WTC11 (cell line): ENCODE measurements at regions not wholly inside any gene's neighbourhood (a gene's known extent, or its start where the extent isn't known, plus 50 kb on each side); places are given as distances from the start of the nearest gene placed in this dataset.

Source experiments
- ATAC-seq: fragments of 200-7000 bp; cut with Tn5 transposase; 2 replicates; pipeline ENCODE4 v1.10.0; 2021; ENCODE audit warnings: mild to moderate bottlenecking, moderate library complexity
- CTCF ChIA-PET: fragments of 300-600 bp; sonication (Branson Sonifier 250); formaldehyde crosslinking; loops from one replicate; lab custom pipeline; 2021; ENCODE audit warnings: antibody characterized with exemption; lab: Charles Lee
- POLR2A ChIA-PET: fragments of 350-600 bp; sonication (Branson Sonifier 250); formaldehyde crosslinking; loops from one replicate; lab custom pipeline; 2021; ENCODE audit warnings: antibody characterized with exemption; lab: Charles Lee
- DNase-seq: peaks from one replicate; pipeline ENCODE4 v3.0.0; 2021; ENCODE audit warnings: low spot score
- H3K27ac Mint-ChIP-seq: 2 replicates; pipeline ENCODE4 v1.8.0; 2021; ENCODE audit warnings: mixed read lengths
- H3K27me3 Mint-ChIP-seq: 2 replicates; pipeline ENCODE4 v1.8.0; 2021; ENCODE audit warnings: low read depth, mild to moderate bottlenecking, moderate library complexity, mixed read lengths
- H3K36me3 Mint-ChIP-seq: 2 replicates; pipeline ENCODE4 v1.8.0; 2021; ENCODE audit warnings: mixed read lengths
- H3K4me1 Mint-ChIP-seq: 2 replicates; pipeline ENCODE4 v1.8.0; 2022; ENCODE audit warnings: mixed read lengths
- H3K4me3 Mint-ChIP-seq: 2 replicates; pipeline ENCODE4 v1.8.0; 2021; ENCODE audit warnings: mild to moderate bottlenecking, moderate library complexity, mixed read lengths
- H3K9me3 Mint-ChIP-seq: 2 replicates; pipeline ENCODE4 v1.8.0; 2021; ENCODE audit warnings: mixed read lengths
- AFF4 ChIP-seq: sonication (generic); formaldehyde crosslinking; IDR thresholded peaks from 2 replicates; pipeline ENCODE4 v1.8.1; 2023; ENCODE audit warnings: mild to moderate bottlenecking, missing genetic modification reagents, borderline replicate concordance
- ETV6 ChIP-seq: sonication (generic); formaldehyde crosslinking; IDR thresholded peaks from 2 replicates; pipeline ENCODE4 v1.8.1; 2022; ENCODE audit warnings: mild to moderate bottlenecking, missing genetic modification reagents
- FOXP1 ChIP-seq: sonication (generic); formaldehyde crosslinking; IDR thresholded peaks from 2 replicates; pipeline ENCODE4 v1.8.0; 2022; ENCODE audit warnings: missing genetic modification reagents, mild to moderate bottlenecking, moderate library complexity, borderline replicate concordance
- IRF2 ChIP-seq: sonication (generic); formaldehyde crosslinking; IDR thresholded peaks from 2 replicates; pipeline ENCODE4 v1.8.0; 2022; ENCODE audit warnings: low read depth, missing genetic modification reagents, borderline replicate concordance
- NFATC4 ChIP-seq: fragments of 250-450 bp; sonication (Bioruptor Pico); IDR thresholded peaks from 2 replicates; pipeline ENCODE4 v1.9.0; 2021; ENCODE audit warnings: mild to moderate bottlenecking
- RELA ChIP-seq: sonication (generic); formaldehyde crosslinking; IDR thresholded peaks from 2 replicates; pipeline ENCODE4 v1.8.1; 2022; ENCODE audit warnings: missing genetic modification reagents, mild to moderate bottlenecking, borderline replicate concordance
- RORB ChIP-seq: fragments of 250-450 bp; sonication (Bioruptor Pico); IDR thresholded peaks from 2 replicates; pipeline ENCODE4 v1.9.0; 2021; ENCODE audit warnings: mild to moderate bottlenecking
- TEAD1 ChIP-seq: sonication (generic); formaldehyde crosslinking; IDR thresholded peaks from 2 replicates; pipeline ENCODE4 v1.8.0; 2022; ENCODE audit warnings: mild to moderate bottlenecking, missing genetic modification reagents
- ZNF138 ChIP-seq: sonication (generic); formaldehyde crosslinking; conservative IDR thresholded peaks from 2 replicates; pipeline ENCODE4 v1.8.1; 2022; ENCODE audit warnings: mild to moderate bottlenecking, moderate library complexity, missing genetic modification reagents
- ZNF512 ChIP-seq: sonication (generic); formaldehyde crosslinking; IDR thresholded peaks from 2 replicates; pipeline ENCODE4 v1.8.1; 2022; ENCODE audit warnings: missing genetic modification reagents, borderline replicate concordance
- ZSCAN18 ChIP-seq: fragments of 250-450 bp; sonication (Bioruptor Pico); IDR thresholded peaks from 2 replicates; pipeline ENCODE4 v2.1.2; 2022; ENCODE audit warnings: mild to moderate bottlenecking, moderate library complexity
- TF ChIP-seq, protein P1 (sequence below): sonication (generic); formaldehyde crosslinking; IDR thresholded peaks from 2 replicates; pipeline ENCODE4 v1.8.0; 2023; ENCODE audit warnings: mild to moderate bottlenecking, missing genetic modification reagents
- TF ChIP-seq, protein P2 (sequence below): sonication (generic); formaldehyde crosslinking; IDR thresholded peaks from 2 replicates; pipeline ENCODE4 v1.8.1; 2022; ENCODE audit warnings: mild to moderate bottlenecking, moderate library complexity, missing genetic modification reagents

GRCh38 chr10:125233726-125234125 is 73.4 kb upstream of the CTBP2 start (continued):
- no peak for TF ChIP-seq AFF4 (CRISPR knock-in tag)
- TF ChIP-seq RORB (CRISPR knock-in tag), result no peak
- no peak for TF ChIP-seq IRF2 (CRISPR knock-in tag)
- TF ChIP-seq, protein P1, sequence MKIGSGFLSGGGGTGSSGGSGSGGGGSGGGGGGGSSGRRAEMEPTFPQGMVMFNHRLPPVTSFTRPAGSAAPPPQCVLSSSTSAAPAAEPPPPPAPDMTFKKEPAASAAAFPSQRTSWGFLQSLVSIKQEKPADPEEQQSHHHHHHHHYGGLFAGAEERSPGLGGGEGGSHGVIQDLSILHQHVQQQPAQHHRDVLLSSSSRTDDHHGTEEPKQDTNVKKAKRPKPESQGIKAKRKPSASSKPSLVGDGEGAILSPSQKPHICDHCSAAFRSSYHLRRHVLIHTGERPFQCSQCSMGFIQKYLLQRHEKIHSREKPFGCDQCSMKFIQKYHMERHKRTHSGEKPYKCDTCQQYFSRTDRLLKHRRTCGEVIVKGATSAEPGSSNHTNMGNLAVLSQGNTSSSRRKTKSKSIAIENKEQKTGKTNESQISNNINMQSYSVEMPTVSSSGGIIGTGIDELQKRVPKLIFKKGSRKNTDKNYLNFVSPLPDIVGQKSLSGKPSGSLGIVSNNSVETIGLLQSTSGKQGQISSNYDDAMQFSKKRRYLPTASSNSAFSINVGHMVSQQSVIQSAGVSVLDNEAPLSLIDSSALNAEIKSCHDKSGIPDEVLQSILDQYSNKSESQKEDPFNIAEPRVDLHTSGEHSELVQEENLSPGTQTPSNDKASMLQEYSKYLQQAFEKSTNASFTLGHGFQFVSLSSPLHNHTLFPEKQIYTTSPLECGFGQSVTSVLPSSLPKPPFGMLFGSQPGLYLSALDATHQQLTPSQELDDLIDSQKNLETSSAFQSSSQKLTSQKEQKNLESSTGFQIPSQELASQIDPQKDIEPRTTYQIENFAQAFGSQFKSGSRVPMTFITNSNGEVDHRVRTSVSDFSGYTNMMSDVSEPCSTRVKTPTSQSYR (CRISPR knock-in tag), result no peak
- TF ChIP-seq, protein P2, sequence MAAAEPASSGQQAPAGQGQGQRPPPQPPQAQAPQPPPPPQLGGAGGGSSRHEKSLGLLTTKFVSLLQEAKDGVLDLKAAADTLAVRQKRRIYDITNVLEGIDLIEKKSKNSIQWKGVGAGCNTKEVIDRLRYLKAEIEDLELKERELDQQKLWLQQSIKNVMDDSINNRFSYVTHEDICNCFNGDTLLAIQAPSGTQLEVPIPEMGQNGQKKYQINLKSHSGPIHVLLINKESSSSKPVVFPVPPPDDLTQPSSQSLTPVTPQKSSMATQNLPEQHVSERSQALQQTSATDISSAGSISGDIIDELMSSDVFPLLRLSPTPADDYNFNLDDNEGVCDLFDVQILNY, result no peak

- Mint-ChIP-seq H3K4me3 (no peak overlapping the region), H3K27me3 (no peaks in the 10 kb centered on the region; the same call in 1 of the 2 replicates), H3K36me3 (peaks cover 6% of the 10 kb centered on the region; the same call in 1 of the 2 replicates), H3K4me1 (peaks cover 35% of the 10 kb centered on the region), H3K27ac (no peak overlapping the region), H3K9me3 (peaks cover 18% of the 10 kb centered on the region)
- no peak for TF ChIP-seq ZSCAN18 (CRISPR knock-in tag)
- TF ChIP-seq RELA, result no peak
- no peak for TF ChIP-seq ETV6
- ATAC-seq, result no peak
- ChIA-PET POLR2A (no interaction called here), CTCF (no interaction called here)
- DNase-seq, result no peak
These were observed 72.5 kb upstream of the CTBP2 start for GRCh38 chr10:125232841-125233240.

DNA sequence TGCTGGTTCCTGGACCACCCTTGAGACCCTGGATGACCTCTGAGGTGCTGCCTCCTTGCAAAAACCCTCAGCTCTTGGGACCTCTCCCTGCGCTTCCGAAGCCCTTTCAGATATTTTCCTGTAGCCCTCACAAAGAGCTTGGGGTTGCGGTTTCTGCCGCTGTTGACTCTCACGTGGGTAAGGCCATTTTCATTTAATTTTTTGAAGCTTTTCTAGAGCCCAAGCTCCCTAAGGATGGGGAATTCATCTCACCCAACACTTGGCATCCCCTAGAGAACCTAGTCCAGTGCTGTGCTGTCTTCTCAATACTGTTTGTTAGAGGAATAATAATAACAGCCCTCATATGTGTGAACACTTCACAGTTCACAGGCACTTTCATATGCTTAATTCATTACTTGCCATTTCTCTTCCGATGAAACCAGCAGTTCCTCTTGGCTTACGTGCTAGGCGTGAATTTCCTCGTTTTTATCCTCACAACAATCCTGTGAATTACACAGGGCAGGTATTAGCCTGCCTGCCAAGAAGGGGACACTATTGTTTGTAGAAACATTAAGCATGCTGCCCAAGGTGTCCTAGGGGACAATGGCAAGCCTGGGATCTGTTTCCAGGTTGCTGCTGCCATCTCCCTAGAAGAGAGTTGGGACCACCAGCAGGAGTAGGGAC is 71.6 kb upstream of the CTBP2 start:
- no peaks in the 10 kb centered on the region; the same call in 1 of the 2 replicates for H3K27me3 Mint-ChIP-seq
- ATAC-seq, result no peak
- H3K36me3 Mint-ChIP-seq, result peaks cover 3% of the 10 kb centered on the region; the same call in 1 of the 2 replicates
- ChIA-PET POLR2A (no interaction called here), CTCF (interaction anchor here (1.1 kb wide), 1 partner anchor 216 kb away, joined by 3 read pairs; no protein-coding TSS in a partner anchor)
- TF ChIP-seq ZNF512 (CRISPR knock-in tag), result no peak
- TF ChIP-seq FOXP1 (CRISPR knock-in tag), result no peak
- no peak for TF ChIP-seq ZNF138 (CRISPR knock-in tag)
- no peak for TF ChIP-seq NFATC4
- TF ChIP-seq TEAD1 (CRISPR knock-in tag), result no peak
- H3K9me3 Mint-ChIP-seq, result peaks cover 9% of the 10 kb centered on the region
- H3K27ac Mint-ChIP-seq, result no peak overlapping the region
- DNase-seq, result no peak
- H3K4me1 Mint-ChIP-seq, result peaks cover 35% of the 10 kb centered on the region
- H3K4me3 Mint-ChIP-seq, result no peak overlapping the region
